ENCODE measurements at regions not wholly inside any gene's neighbourhood (a gene's known extent, or its start where the extent isn't known, plus 50 kb on each side); places are given as distances from the start of the nearest gene placed in this dataset.
A peak's percentile ranks its signal among the peaks of the same experiment; 100 is the strongest.

DNA sequence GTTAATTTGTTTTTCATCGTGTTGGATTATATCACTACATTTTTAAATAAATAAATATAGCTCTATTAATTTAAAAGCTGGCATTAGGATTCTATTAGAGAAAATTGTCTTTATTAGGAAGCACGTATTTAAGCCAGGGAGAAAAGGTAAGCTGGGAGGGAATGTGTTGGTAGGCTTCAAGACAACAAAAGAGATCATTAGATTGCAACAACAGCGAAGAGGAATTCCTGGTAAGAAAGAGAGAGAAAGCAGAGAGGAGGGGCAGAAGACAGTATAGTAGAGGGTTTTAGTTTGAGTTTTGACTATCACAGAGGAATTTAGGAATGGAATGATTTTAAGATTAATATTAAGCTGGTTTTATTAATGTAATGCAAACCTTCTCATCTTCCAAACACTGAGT, 613.6 kb upstream of the USP15 start:
- in situ Hi-C loops (cut with HindIII; ENCODE audit: low sequenced_read_pairs): no loop called here

GRCh38 chr12:61647566-61647965, 612.6 kb upstream of the USP15 start:
- in situ Hi-C loops (cut with HindIII; ENCODE audit: low sequenced_read_pairs): no loop called here
- DNase-seq (ENCODE audit: low spot score): no peak

More for the DNA sequence above, 613.6 kb upstream of the USP15 start:
- no peak for DNase-seq (ENCODE audit: low spot score)

- in situ Hi-C loops (cut with HindIII; ENCODE audit: low sequenced_read_pairs): no loop called here
- DNase-seq (ENCODE audit: low spot score): no peak
Observed at GRCh38 chr12:61652265-61652664, 607.9 kb upstream of the USP15 start.

- in situ Hi-C loops (cut with HindIII; ENCODE audit: low sequenced_read_pairs): no loop called here
- DNase-seq (ENCODE audit: low spot score): no peak
Observed at GRCh38 chr12:61654698-61655097, 605.5 kb upstream of the USP15 start.

GRCh38 chr12:61655241-61655640, 605.0 kb upstream of the USP15 start:
- DNase-seq (ENCODE audit: low spot score): no peak
- in situ Hi-C loops (cut with HindIII; ENCODE audit: low sequenced_read_pairs): no loop called here

- in situ Hi-C loops (cut with HindIII; ENCODE audit: low sequenced_read_pairs): no loop called here
Observed at GRCh38 chr12:61667676-61668075, 592.5 kb upstream of the USP15 start.

DNA sequence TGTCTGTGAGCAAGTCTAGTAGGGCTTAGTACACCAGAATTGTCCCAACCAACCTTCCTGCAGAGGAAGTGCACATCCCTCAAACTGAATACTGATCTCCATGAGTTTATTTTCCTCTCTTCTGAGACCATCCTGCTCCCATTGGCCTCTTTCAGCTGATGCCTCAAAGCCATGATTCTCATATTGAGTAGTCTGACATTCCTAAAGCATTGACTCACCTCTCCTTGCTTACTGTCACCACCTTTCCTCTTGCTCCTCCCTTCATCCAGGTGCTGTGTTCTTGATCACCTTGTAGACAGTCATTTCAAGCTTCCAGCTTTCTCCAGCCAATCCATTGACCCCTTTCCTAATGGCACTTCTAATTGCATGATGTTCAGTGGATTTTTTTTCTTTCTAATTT, 583.7 kb upstream of the USP15 start:
- in situ Hi-C loops (cut with HindIII; ENCODE audit: low sequenced_read_pairs): no loop called here
- no peak for DNase-seq (ENCODE audit: low spot score)

More at GRCh38 chr12:61667676-61668075, 592.5 kb upstream of the USP15 start:
- DNase-seq (ENCODE audit: low spot score): no peak

GRCh38 chr12:61687407-61687806, 572.8 kb upstream of the USP15 start:
- in situ Hi-C loops (cut with HindIII; ENCODE audit: low sequenced_read_pairs): no loop called here
- peak; percentile 2 for DNase-seq (ENCODE audit: low spot score)

- DNase-seq (ENCODE audit: low spot score): no peak
- in situ Hi-C loops (cut with HindIII; ENCODE audit: low sequenced_read_pairs): no loop called here
Observed at GRCh38 chr12:61694214-61694613, 566.0 kb upstream of the USP15 start.

GRCh38 chr12:61701471-61701870, 558.7 kb upstream of the USP15 start:
- in situ Hi-C loops (cut with HindIII; ENCODE audit: low sequenced_read_pairs): no loop called here
- no peak for DNase-seq (ENCODE audit: low spot score)

DNA sequence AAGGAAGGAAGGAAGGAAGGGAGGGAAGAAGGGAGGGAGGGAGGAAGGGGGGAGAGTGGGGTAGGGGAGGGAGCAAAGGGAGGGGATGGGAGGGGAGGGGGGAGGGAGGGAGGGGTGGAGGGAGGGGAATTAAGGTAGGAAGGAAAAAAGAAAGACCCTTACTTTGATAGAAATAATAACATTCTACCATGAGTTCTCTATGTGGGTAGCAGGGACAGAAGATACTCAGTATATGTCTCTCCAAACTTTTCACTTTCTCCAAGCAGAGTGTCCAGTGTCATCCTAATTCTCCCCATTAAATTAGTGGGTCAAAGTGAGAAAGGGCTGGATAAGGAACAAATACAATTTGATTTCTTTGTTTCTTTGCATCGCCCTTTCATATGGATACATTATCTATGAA, 553.4 kb upstream of the USP15 start:
- in situ Hi-C loops (cut with HindIII; ENCODE audit: low sequenced_read_pairs): no loop called here

DNA sequence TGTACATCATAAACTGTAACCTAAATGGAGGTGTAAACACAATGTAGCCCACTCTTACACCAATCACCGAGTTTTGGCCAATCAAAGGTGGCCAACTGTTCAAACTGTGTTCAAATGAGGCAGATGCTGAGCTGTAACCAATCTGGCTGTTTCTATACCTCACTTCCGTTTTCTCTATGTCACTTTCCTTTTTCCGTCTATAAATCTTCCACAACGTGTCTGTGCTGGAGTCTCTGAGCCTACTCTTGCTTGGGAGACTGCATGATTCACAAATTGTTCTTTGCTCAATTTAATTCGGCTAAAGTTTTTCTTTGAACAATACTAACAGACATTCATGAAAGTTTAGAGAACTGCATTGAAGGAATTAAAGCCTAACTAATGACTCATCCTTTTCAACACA, 547.1 kb upstream of the USP15 start:
- in situ Hi-C loops (cut with HindIII; ENCODE audit: low sequenced_read_pairs): no loop called here
- DNase-seq (ENCODE audit: low spot score): no peak

More for the DNA sequence above, 553.4 kb upstream of the USP15 start:
- DNase-seq (ENCODE audit: low spot score): no peak

DNA sequence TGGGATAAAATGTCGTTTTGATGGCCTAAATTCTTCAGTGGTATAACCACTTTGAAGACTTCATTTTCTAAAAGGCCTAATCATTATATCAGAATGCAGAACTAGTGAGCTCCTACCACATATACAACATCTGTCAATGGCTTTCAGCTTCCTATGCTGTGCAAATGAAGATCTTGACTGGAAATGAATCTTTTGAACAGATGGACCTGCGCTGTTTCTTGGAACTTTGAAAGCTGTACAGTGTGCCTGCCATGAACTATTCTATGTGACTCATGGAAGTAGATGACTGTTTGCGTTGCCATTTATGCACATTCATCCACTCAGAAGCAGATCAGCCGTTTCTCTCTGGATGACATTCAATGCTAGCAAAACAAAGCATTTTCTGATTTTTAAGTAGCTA, 542.2 kb upstream of the USP15 start:
- in situ Hi-C loops (cut with HindIII; ENCODE audit: low sequenced_read_pairs): no loop called here
- DNase-seq (ENCODE audit: low spot score): no peak

GRCh38 chr12:61739925-61740324, 520.3 kb upstream of the USP15 start:
- in situ Hi-C loops (cut with HindIII; ENCODE audit: low sequenced_read_pairs): no loop called here
- no peak for DNase-seq (ENCODE audit: low spot score)

- DNase-seq (ENCODE audit: low spot score): no peak
Observed at GRCh38 chr12:61750604-61751003, 509.6 kb upstream of the USP15 start.

DNA sequence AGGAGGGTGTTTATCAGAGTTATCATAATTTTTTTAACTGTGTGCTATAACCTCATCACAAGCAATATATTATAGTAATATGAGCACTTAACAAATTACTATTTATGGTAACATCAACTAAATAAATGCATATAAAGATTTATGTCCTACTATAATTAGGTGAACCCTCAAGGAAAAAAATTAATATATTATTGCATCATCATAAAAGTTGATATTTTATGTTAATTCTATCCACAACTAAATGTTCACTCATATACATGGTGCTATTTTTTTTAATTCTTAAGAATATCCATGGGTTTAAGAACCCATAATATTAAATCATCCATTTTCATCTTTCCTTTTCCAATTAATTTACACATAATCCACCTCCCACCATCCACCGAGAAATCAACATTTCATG, 506.0 kb upstream of the USP15 start:
- DNase-seq (ENCODE audit: low spot score): no peak
- in situ Hi-C loops (cut with HindIII; ENCODE audit: low sequenced_read_pairs): no loop called here

More at GRCh38 chr12:61750604-61751003, 509.6 kb upstream of the USP15 start:
- in situ Hi-C loops (cut with HindIII; ENCODE audit: low sequenced_read_pairs): no loop called here

DNA sequence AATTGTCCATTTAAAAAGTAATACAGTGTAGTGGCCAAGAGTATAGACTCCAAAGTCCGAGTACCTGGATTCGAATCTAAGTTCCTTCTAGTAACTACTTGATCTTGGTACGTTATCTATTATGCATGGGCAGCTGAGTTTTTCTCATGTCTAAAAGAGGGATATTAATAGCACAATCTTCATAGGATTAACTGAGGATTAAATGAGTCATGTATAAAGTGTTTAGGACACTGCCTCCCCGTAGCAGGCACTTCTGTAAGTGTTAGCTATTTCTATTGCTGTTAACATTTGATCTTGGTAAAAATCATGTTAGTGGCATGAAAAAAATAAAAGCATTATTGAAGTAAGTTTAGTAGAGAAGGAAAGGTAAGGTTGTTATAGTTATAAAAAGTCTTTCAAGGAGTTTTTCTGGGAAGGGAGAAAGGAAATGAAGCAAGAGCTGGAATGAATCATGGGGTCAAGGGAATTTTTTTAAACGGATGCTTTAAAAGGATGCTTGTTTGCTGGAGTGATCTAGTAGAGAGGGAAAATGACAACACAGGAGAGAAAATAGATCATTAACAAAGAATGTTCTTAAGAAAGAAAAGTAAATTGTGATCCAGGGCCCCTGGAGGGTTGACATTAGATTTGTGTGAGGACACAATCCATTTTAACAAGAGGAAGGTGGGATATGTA, 502.2 kb upstream of the USP15 start:
- in situ Hi-C loops (cut with HindIII; ENCODE audit: low sequenced_read_pairs): no loop called here
- DNase-seq (ENCODE audit: low spot score): no peak

GRCh38 chr12:61758661-61759060, 501.5 kb upstream of the USP15 start:
- no peak for DNase-seq (ENCODE audit: low spot score)
- in situ Hi-C loops (cut with HindIII; ENCODE audit: low sequenced_read_pairs): no loop called here

DNA sequence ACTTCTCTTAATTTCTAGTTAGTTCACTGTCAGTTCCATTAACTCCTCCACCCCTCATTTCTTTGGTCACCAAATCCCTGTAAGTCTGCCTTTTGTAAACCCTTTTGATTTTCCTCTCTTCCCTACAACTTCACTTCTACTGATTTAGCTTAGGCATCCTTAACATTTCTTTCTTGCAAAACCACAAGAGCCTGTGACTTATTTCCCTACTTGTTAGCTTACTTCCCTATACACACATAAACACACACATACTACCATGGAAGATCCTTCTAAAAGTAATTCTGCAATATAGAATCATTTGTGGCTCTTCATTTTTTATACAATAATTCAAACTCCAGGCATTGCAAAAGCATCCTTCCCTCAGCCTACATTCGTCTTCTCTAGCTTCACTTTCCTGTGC, 494.3 kb upstream of the USP15 start:
- in situ Hi-C loops (cut with HindIII; ENCODE audit: low sequenced_read_pairs): no loop called here
- DNase-seq (ENCODE audit: low spot score): no peak

DNA sequence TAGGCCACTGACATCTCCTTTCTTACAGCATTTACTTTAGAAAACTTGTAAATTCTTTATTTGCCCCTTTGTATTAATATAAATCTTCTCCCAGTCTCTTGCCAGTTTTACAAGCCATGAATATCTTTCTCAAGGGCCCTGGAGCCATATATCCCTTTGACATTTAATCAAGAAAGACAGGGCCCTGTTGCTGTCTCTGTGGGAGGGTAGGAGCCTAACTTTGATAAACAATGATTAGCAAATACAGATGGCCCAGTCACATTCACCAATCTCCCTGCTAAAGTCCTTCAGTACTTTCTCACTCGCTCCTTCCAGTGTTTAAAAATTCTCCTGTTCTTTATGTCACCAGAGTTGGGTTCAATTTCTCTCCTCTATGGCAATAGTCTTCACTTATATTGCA, 479.8 kb upstream of the USP15 start:
- no peak for DNase-seq (ENCODE audit: low spot score)
- in situ Hi-C loops (cut with HindIII; ENCODE audit: low sequenced_read_pairs): no loop called here

DNA sequence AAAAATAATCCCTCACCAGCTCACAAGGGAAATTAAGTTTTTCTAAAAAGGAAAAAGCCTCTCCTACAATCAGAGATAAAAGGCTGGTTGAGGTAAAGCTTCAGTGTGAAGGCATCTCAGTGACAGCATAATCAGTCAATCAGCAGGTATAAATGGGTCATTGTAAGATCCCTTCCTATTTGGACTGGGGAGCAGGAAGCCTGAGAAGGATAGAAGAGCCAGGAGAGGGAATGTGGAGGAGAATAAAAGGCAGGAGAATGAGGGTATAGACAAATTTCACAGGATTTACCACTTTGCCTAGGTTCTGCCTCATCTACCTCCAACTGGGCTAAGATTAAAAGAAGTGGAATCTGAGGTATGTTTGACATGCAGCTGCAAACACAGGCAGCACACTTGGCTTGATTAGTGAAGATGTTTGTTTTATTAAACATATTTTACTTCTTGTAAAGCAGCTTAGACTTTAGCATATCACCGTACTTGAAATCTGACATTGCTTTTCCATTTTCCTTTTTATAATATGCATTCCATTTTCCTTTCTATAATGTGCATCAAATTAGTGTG, 479.1 kb upstream of the USP15 start:
- DNase-seq (ENCODE audit: low spot score): no peak
- in situ Hi-C loops (cut with HindIII; ENCODE audit: low sequenced_read_pairs): no loop called here

Measured in G401 (cell line).